HG02678 (cell line): ENCODE measurements at regions not wholly inside any gene's neighbourhood (a gene's known extent, or its start where the extent isn't known, plus 50 kb on each side); places are given as distances from the start of the nearest gene placed in this dataset.
"Not testable (repeated sequence)": the region's sequence is repeated elsewhere in the genome, so short reads cannot be mapped to it uniquely, and the experiment has no call there.

ENCODE experiments used
- ATAC-seq: cut with Tn5 transposase; IDR thresholded peaks from one replicate; pipeline ENCODE4 v1.9.1; 2021; ENCODE audit warnings: mild to moderate bottlenecking, moderate library complexity; ENCODE audit not compliant: unreplicated experiment

GRCh38 chr4:110424144-110424543 lies 51.8 kb upstream of the ENPEP start:
- ATAC-seq = no peak

DNA sequence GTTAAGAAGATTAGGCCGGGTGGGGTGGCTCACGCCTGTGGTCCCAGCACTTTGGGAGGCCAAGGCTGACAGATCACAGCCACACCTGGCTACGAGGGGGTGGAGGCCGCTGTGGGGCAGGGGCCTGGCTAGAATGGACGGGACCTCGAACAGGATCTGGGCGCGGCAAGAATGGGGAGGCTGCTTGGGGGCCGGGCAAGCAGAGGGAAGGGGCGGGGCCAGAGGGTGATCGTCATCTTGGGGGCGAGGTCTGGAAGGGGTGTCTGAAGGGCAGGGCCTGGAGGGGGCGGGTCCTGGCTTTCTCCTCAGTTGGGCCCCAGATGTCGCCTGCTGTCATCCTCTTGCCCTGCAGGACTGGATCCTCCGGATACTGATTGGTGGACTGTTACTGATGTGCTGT lies 57.3 kb upstream of the ENPEP start:
- no peak for ATAC-seq

DNA sequence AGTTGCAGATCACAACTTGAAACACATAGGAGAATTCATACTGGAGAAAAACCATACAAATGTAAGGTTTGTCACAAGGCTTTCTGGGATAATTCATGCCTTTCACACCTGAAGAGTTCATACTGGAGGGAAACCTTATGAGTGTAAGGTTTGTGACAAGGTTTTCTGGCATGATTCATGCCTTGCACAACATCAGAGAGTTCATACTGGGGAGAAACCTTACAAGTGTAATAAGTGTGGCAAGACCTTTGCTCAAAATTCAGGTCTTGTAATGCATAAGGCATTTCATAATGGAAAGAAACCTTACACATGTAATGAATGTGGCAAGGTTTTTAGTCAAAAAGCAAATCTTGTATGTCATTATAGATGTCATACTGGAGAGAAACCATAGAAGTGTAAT lies 58.8 kb upstream of the ENPEP start:
- no peak for ATAC-seq

DNA sequence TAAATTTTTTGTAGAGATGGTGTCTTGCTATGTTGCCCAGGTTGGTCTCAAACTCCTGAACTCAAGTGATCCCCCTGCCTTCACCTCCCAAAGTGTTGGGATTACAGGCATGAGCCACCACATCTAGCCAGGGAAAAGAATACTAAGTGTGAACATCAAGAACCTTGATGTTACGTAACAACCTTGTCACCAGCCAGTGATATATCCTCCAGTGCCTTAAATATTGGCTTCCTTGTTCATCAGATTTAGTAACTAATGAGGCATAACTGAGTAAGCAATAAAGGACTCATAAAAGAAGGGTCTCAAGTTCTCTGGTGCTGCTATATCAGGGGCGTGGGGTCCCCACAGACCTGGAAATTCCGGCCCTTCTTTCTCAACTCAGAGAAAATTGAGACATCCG lies 60.5 kb upstream of the ENPEP start:
- ATAC-seq = no peak

- ATAC-seq = no peak
Observed at GRCh38 chr4:110415041-110415440, 60.9 kb upstream of the ENPEP start.

DNA sequence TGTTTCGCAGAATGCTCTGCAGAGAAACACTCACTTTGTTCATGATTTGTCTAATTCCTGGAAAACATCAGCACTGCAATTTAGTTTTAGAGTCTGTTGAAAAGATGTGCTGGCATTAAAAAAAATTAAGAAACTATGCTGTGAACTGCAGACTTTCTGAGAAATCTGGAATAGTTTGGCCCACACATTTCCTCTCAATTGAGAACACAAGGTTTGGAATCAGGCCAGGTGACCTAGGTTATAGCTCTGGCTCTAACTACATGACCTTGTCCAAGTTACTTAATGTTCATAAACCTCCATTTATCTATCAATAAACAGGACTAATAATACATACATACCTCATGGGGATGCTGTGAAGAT lies 61.4 kb upstream of the ENPEP start:
- no peak for ATAC-seq

DNA sequence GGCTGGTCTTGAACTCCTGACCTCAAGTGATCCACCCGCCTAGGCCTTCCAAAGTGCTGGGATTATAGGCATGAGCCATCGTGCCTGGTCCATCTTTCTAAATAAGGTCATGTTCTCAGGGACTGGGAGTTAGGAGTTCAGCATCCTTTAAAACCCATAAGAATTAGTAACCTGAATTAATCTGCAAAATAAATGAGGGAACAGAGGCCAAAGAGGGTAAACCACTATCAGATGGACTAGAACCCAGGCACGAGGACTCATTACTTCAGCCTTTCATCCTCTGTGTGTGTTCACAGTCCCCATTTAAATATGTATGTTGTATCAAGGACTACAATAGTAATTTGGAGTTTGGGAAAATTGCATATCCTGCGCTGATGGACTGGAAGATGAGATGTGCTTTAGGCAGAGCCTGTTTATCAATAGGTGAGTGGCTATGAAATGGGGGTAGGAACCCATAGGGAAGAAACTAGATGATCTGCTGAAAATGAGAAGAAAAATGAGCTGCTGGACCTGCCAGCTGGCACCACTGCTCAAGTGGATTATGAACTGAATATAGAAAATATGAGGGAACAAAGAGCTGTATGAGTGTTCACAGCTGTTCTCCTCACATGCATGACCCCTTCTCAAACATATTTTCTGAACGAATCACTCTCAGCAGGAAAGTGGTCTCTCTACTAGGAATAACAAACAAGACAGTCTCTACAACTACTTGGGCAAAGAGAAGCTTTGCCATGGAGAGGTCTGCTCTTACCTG lies 62.0 kb upstream of the ENPEP start:
- not testable (repeated sequence) for ATAC-seq

GRCh38 chr4:110412354-110413065 lies 63.4 kb upstream of the ENPEP start:
- no peak for ATAC-seq

- ATAC-seq = no peak
Observed at GRCh38 chr4:110411574-110412011, 64.4 kb upstream of the ENPEP start.

GRCh38 chr4:110410853-110411573 lies 64.9 kb upstream of the ENPEP start:
- not testable (repeated sequence) for ATAC-seq

DNA sequence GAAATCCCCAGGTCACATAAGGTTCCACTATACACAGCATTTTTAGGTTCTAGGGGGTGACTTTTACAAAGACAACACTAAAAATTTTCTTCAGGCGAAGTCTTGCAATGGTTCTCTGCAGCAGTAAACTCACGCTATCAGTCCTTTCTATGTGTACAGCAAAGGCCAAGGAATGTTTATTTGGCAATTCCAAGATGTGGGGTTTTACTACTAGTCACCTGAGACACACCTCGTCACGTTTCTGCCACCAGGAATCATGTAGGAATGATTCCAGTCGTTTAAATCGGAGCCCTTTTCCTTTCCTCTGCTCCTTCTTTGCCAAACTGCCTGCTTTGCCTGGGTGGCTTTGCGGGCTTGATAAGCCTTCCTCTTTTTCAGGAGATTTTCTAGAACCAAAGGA lies 75.9 kb upstream of the ENPEP start:
- ATAC-seq = no peak

- ATAC-seq = not testable (repeated sequence)
Observed at GRCh38 chr4:110399046-110399445, 76.9 kb upstream of the ENPEP start.

DNA sequence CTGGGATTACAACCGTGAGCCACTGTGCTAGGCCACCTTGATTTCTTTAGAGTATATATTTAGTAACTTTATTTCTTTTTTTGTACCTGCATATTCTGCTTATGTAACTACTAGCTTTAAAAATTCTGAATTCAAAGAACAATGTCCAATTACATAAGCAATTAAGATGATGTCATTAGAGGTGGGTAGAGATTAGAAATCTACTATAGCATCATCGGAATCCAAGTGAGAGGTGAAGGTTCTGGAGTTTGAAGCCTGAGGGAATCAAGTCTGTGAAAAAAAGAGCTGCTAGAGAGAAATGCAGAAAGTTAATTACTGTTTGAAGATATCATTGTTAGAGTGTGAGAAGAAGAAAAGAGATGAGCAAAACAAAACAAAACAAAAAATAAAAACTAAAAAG lies 79.0 kb upstream of the ENPEP start:
- no peak for ATAC-seq

DNA sequence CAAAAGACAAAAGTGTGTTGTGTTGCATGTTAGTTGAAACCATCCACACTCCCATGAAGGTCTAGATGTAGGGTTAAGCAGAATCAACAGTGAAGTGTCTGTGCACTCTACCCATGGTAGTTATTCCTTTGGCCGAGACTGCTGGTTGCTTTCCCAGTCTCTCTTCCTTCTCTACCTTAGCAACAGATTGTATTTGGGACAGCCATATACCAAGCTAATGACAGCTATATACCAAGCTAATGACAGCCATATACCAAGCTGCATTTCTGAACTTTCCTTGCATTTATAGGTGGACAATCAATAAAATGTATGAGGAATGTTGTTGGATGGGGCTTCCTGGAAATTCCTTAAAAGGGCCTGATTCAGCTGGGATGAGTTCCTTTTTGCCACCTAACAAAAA lies 80.5 kb upstream of the ENPEP start:
- ATAC-seq = no peak

DNA sequence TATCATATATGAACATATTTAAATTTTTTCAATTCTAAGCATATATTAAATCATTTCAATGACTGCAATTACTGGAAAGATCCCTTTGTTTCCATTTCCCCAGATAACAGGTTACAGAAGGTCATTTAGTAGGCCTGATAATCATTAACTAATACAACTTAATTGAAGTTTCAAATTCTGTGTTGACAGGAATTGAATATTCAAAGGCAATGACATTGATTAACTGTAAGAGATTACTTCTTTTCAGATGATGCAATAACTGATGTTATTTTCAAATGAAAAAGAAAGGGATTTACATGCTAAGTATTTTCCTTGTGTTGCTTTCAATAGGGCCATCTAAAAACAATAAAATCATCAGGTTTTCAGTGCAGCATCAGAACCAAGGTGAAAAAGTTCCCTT lies 81.1 kb upstream of the ENPEP start:
- ATAC-seq = no peak

- no peak for ATAC-seq
Observed at GRCh38 chr4:110381784-110382183, 94.2 kb upstream of the ENPEP start.

DNA sequence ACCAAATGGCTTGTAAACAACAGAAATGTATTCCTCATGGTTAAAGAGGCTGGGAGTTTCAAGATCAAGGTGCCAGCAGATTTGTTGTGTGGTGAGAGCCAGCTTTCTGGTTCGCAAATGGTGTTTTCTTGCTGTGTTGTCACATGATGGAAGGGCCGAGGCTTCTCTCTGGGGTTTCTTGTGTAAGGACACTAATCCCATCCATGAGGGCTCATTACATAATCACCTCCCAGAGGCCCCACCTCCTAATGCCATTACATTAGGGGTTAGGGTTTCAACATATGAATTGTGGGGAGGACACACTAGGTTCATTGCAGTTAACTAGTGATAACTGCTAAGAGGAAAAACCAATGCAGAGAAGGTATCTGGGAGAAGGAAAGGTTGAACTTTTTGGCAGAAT lies 103.5 kb upstream of the ENPEP start:
- no peak for ATAC-seq

DNA sequence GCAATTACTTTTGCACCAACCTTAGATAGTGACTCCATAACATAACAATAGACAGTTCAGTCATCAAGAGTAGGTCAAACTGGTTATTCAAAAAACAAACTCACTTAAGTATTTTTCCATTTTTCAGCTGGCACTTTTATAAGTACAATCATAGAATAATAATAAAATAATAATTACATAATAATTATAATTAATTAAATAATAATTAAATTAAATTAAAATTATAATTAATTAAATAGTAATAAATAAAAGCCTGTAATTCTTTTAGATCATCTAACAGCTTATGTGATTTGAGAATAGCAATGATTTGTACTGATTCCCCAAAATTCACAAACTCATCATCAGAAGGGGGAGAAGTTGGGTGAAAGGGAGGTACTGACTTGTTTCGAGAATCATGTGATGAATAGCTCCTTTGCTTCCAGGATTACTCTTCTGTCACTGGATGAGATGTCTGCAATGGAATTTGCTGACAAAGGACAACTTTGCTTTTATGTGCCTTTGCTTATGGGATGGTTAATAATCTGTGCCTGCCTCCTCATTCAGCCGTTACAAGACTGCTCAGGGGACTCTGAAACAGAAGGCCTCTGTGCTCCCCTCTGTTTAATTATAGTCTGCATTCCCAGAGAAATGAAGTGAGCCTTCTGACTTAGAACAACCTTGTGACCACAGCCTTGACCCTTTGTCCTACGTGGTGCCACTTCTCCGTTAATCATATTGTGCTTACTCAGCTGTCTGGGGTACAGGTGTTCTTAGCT lies 104.8 kb upstream of the ENPEP start:
- no peak for ATAC-seq

DNA sequence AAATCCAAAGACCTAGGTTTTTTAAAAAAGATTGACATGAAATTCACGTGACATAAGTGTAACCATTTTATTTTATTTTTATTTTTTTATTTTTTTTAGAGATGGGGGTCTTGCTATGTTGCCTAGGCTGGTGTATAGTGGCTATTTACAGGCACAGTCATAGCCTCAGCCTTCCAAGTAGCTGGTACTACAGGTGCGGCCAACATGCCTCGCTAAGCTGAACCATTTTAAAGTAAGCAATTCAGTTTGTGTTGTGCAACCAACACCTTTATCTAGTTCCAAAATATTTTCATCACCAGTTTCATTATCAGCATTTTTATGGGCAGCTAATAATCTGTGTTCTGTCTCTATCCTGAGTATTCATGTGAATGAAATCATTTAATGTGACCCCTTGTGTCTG lies 107.5 kb upstream of the ENPEP start:
- no peak for ATAC-seq

DNA sequence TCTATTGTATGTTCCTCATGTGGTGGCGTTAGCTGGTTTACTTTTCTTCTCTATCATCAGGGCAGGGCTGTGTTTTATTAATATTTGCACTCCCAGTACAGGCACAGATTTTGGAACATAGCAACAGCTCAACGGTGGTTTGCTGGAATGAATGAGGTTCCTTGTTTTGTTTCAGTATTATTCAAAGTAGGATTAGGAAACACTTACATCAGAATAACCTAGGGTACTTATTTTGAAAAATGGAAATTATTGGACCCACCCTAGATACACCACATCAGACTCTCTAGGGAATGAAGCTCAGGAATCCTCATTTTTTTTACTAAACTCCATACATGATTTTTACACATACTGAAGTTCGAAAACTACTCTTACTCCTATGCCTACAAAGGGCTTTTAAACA lies 108.8 kb upstream of the ENPEP start:
- ATAC-seq = no peak

DNA sequence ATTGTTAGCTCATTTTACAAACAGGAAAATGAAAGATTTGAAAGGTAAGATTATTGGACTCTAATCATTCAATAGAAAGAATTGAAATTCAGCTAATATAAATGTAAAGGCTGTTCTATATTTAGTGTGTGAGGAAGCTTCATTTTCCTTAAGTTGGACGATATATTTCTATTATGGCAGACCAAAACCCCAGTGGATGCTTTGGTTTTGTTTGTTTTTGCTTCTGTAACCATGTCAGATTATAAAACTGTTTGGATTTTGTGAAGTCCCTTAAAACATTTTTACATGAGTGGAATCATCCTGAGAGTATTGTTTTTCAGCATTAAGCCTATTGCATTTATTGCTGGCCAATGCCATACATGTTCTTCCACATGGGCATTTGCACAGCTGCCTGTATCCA lies 110.2 kb upstream of the ENPEP start:
- no peak for ATAC-seq
